Liver (tissue), 3 donors: ENCODE measurements at regions not wholly inside any gene's neighbourhood (a gene's known extent, or its start where the extent isn't known, plus 50 kb on each side); places are given as distances from the start of the nearest gene placed in this dataset.

Experiments
- ATF3 ChIP-seq: IDR thresholded peaks from 2 replicates; pipeline ENCODE4 v1.6.1; 2016; ENCODE audit warnings: antibody characterized with exemption
- CTCF ChIP-seq: fragments of 150-350 bp; IDR thresholded peaks from 2 replicates; pipeline ENCODE4 v1.5.1; 2017; ENCODE audit warnings: improper control_type of control experiment, low read depth, low read length; ENCODE audit not compliant: missing input control
- EGR1 ChIP-seq, 2 donors: IDR thresholded peaks; 2 replicates each; pipeline ENCODE4 v1.6.1; 2016 to 2018; ENCODE audit warnings: antibody characterized with exemption in 2 of 2, low read depth in 2 of 2
- FOXA1 ChIP-seq: IDR thresholded peaks from 2 replicates; pipeline ENCODE4 v1.6.1; 2016; ENCODE audit warnings: antibody characterized with exemption
- GABPA ChIP-seq, 2 donors: IDR thresholded peaks in 1 of 2; conservative IDR thresholded peaks in 1 of 2; 2 replicates each; pipeline ENCODE4 v1.6.1; 2016; ENCODE audit warnings: antibody characterized with exemption in 2 of 2, mild to moderate bottlenecking in 1 of 2, moderate library complexity in 1 of 2
- HNF4G ChIP-seq: IDR thresholded peaks from 2 replicates; pipeline ENCODE4 v1.6.1; 2016; ENCODE audit warnings: antibody characterized with exemption
- JUND ChIP-seq, 2 donors: IDR thresholded peaks; 2 replicates each; pipeline ENCODE4 v1.6.1; 2016; ENCODE audit warnings: antibody characterized with exemption in 2 of 2
- RAD21 ChIP-seq, 2 donors: IDR thresholded peaks; 2 replicates each; pipeline ENCODE4 v1.6.1; 2016; ENCODE audit warnings: antibody characterized with exemption in 2 of 2, mild to moderate bottlenecking in 2 of 2
- RXRA ChIP-seq, 2 donors: IDR thresholded peaks; 2 replicates each; pipeline ENCODE4 v1.6.1; 2017 to 2018; ENCODE audit warnings: antibody characterized with exemption in 2 of 2, mild to moderate bottlenecking in 1 of 2
- SP1 ChIP-seq: IDR thresholded peaks from 2 replicates; pipeline ENCODE4 v1.6.1; 2018; ENCODE audit warnings: antibody characterized with exemption, mild to moderate bottlenecking
- TAF1 ChIP-seq: conservative IDR thresholded peaks from 2 replicates; pipeline ENCODE4 v1.6.1; 2016; ENCODE audit warnings: antibody characterized with exemption, mild to moderate bottlenecking
- YY1 ChIP-seq: IDR thresholded peaks from 2 replicates; pipeline ENCODE4 v1.6.1; 2016; ENCODE audit warnings: antibody characterized with exemption, mild to moderate bottlenecking
- TF ChIP-seq, protein P1 (sequence below): IDR thresholded peaks from 2 replicates; pipeline ENCODE4 v1.6.1; 2016; ENCODE audit warnings: antibody characterized with exemption
- TF ChIP-seq, protein P2 (sequence below): IDR thresholded peaks from 2 replicates; pipeline ENCODE4 v1.6.1; 2016; ENCODE audit warnings: antibody characterized with exemption, mild to moderate bottlenecking
- donor health status: healthy.
- donor health status: healthy.

DNA sequence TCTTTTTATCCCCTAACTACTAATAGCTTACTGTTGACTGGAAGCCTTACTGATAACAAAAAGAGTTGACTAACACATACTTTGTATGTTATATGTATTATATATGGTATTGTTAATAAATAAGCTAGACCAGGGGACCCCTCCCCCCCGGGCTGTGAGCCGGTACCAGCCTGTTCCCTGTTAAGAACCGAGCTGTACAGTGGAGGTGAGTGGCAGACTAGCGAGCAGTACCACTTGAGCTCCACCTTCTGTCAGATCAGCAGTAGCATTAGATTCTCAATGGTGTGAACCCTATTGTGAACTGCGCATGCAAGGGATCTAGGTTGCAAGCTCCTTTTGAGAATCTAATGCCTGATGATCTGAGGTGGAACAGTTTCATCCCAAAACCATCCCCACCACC, 377.0 kb downstream of the IPMK start:
- TF ChIP-seq CTCF (no peak), RAD21 (IDR thresholded peaks at IDR 0.05) (no peak), SP1 (no peak), ATF3 (no peak), GABPA (IDR thresholded peaks at IDR 0.05 in 1 of 2, conservative IDR thresholded peaks at IDR 0.05 in 1 of 2) (no peak), FOXA1 (no peak), YY1 (no peak), JUND (IDR thresholded peaks at IDR 0.05) (no peak), TAF1 (no peak), EGR1 (IDR thresholded peaks at IDR 0.05; ENCODE audit: low read depth in 2 of 2) (no peak), RXRA (IDR thresholded peaks at IDR 0.05) (no peak), HNF4G (no peak)
- TF ChIP-seq, protein P1, sequence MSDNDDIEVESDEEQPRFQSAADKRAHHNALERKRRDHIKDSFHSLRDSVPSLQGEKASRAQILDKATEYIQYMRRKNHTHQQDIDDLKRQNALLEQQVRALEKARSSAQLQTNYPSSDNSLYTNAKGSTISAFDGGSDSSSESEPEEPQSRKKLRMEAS: no peak
- TF ChIP-seq, protein P2, sequence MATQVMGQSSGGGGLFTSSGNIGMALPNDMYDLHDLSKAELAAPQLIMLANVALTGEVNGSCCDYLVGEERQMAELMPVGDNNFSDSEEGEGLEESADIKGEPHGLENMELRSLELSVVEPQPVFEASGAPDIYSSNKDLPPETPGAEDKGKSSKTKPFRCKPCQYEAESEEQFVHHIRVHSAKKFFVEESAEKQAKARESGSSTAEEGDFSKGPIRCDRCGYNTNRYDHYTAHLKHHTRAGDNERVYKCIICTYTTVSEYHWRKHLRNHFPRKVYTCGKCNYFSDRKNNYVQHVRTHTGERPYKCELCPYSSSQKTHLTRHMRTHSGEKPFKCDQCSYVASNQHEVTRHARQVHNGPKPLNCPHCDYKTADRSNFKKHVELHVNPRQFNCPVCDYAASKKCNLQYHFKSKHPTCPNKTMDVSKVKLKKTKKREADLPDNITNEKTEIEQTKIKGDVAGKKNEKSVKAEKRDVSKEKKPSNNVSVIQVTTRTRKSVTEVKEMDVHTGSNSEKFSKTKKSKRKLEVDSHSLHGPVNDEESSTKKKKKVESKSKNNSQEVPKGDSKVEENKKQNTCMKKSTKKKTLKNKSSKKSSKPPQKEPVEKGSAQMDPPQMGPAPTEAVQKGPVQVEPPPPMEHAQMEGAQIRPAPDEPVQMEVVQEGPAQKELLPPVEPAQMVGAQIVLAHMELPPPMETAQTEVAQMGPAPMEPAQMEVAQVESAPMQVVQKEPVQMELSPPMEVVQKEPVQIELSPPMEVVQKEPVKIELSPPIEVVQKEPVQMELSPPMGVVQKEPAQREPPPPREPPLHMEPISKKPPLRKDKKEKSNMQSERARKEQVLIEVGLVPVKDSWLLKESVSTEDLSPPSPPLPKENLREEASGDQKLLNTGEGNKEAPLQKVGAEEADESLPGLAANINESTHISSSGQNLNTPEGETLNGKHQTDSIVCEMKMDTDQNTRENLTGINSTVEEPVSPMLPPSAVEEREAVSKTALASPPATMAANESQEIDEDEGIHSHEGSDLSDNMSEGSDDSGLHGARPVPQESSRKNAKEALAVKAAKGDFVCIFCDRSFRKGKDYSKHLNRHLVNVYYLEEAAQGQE: no peak
